HL-60/S4 treated with retinoic acid at 250 ng/mL for 4 days and 3 days (cell line): ENCODE measurements at regions not wholly inside any gene's neighbourhood (a gene's known extent, or its start where the extent isn't known, plus 50 kb on each side); places are given as distances from the start of the nearest gene placed in this dataset.

Source experiments
- in situ Hi-C: fragments of 300-500 bp; cut with MboI; formaldehyde crosslinking; loops from 2 replicates; pipeline ENCODE4 v1.7.0; 2022; ENCODE audit warnings: low sequenced_read_pairs

- in situ Hi-C loops = no loop called here
Observed at GRCh38 chr5:67390935-67391334, 194.3 kb upstream of the CD180 start.

DNA sequence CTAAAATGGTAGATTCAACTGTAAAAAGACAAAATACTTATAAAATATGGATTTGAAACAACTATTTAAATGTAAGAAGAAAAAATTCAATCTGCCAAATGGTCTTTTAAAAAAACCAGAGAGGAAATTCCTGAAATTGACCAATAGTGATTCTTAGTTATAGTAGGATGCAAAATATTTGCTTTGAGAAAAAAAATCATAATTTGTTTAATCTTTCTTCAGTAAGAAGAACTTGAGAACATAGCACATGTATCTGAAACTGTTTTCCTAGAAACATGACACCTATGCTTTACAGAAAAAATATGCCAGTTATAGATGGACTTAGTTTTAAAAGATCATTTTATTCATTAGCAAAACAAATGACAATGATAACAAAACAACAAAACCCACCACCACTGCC is 186.9 kb upstream of the CD180 start:
- in situ Hi-C loops = no loop called here

- in situ Hi-C loops = no loop called here
Observed at GRCh38 chr5:67381236-67381880, 184.8 kb upstream of the CD180 start.

DNA sequence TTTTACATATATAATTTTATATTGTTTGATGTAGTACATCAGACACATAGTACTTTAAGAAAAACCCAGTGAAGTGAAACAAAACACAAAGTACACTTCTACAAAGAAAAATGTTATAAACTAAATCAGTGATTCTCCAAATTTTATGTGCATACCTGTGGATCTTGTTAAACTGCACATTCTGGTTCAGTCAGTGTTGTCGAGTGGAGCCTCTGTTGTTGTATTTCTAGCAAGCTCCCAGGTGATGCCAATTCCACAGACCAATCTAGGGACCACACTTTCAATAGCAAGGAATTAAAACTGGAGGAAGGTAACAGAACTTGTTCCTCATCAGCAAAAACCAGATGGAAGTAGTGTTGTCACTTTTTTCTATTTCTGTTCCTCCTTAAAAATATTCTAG is 183.8 kb upstream of the CD180 start:
- in situ Hi-C loops = no loop called here

- in situ Hi-C loops = no loop called here
Observed at GRCh38 chr5:67379753-67380152, 183.2 kb upstream of the CD180 start.

GRCh38 chr5:67378256-67378655 is 181.7 kb upstream of the CD180 start:
- in situ Hi-C loops = no loop called here

GRCh38 chr5:67377631-67378030 is 181.0 kb upstream of the CD180 start:
- in situ Hi-C loops = no loop called here

DNA sequence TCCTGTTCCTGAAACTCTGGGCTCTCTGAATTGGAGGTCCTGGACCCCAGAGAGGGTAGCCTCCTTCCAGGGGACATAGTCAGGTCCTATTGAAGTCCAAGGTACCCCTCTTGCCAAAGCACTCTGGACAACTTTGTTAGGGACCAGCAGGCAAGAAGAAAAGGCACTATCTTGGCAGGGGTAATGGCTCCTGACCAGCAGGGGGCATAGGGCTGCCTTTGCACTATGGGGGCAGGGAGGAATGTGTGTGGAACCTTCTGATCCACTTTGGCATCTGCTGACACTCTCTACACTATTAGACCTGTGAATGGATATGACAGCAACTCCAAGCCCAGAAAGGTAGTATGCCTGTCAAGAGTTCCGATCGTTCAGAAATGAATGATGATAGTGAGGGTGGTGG is 179.0 kb upstream of the CD180 start:
- in situ Hi-C loops = no loop called here

GRCh38 chr5:67374378-67374777 is 177.8 kb upstream of the CD180 start:
- in situ Hi-C loops = no loop called here

GRCh38 chr5:67373518-67373917 is 176.9 kb upstream of the CD180 start:
- in situ Hi-C loops = no loop called here

DNA sequence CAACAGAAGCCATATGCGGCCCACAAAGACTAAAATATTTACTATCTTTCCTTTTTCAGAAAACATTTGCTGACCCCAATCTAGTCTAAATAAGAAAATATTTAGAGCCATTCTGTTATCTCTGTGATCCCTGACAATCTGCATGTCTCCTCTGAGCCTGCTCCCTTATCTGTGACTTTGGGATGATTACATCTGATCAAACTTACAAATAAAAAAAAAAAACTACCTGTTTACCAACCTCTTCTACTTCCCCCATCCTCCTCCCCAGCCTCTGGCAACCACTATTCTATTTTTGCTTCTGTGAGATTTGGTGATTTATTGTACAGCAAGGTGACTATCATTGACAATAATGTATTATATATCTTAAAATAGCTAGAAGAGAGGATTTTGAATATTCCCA is 176.3 kb upstream of the CD180 start:
- in situ Hi-C loops = no loop called here

DNA sequence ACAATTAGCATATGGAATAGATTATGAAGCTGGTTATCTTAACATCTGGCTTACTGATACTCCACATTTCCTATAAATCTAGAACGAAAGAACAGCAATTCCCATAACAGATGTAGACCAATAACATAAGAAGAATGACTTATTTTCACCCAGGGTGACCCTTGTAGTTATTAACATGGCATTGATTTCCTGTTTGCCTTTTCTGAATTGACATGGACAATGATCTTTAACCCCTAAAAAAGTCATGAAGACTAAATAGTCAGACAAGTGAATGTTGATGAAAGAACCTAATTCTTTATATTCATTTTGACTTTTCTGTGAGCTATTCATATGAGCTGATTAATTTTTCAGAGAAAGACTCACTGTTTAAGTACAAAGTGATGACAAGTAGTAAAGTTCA is 175.3 kb upstream of the CD180 start:
- in situ Hi-C loops = no loop called here

GRCh38 chr5:67366691-67367395 is 170.2 kb upstream of the CD180 start:
- in situ Hi-C loops = no loop called here

GRCh38 chr5:67366276-67366675 is 169.7 kb upstream of the CD180 start:
- in situ Hi-C loops = no loop called here

GRCh38 chr5:67364381-67364970 is 167.9 kb upstream of the CD180 start:
- in situ Hi-C loops = no loop called here

DNA sequence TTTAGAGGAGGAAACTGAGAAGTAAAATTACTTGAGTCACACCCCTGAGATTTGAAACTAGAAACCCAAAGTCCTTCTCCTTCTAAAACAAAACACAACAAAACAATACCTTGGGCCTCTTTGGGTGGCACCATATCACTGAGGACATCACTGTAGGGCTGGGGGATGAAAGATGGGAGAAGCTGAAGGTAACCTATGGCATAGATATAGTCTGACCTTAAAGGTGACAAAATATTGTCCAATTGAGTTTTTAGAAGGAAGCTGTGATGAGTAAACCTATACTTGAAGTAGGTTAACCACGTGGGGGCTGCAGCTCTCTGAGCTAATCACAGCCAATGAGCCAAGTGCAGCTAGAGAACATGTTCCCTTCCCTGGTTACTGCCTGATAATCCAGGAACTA is 167.4 kb upstream of the CD180 start:
- in situ Hi-C loops = no loop called here

DNA sequence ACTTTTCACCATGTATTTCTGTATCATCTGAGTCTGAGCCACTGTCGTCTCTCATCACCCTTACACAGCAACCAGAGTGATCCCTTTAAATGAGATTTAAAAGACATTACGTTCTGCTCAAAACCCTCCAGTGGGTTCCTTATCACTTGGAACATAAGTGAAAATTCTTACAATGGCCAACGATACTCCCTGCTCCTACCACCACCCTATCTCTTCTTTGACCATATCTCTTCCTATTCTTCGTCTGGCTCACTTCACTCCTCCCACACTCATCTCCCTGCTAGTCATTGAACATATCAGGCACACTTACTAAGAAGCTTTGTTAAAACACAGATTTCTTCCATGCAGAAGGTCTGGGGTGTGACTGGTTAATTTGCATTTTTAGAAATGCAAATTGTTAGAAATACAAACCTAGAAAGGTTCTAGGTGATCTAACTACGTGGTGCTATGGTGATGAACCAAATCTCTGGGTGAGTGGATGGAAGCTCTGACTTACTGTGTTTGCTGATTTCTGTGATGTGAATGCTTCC is 166.6 kb upstream of the CD180 start:
- in situ Hi-C loops = no loop called here

DNA sequence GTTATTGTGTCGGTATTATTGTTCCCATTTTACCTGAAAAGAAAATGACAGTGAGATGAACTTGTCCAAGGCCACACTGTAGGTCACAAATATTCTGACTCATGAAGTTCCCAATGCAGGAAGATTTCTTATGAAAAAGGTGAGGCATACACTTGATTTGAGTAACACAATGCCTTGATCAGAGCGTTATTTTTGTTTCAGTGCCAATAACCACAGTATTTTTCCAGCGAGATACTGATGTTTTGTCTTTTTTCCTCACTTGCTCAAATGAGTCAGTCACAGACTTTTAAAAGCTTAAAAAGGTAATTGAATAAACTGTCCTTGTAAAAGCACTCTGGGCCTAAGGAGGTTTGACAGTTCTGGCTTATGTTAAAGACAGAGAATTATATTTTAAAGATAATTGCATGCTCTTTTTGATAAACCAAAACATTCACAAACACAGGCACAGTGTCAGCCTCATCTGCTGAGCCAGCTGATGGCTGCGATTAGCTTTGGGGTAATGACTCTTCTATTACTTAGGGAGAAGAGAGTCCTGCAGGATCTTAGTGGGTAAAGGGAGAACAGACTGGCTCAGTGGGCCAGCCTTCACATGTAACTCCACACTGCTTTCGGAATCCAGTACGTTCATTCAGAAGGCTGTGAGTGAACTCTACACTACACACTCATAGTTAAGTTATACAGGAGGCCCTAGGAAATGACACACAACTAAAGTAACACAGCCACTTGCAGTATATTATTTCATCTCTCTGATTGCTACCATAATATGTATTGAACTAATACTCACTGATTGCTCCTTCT is 165.5 kb upstream of the CD180 start:
- in situ Hi-C loops = no loop called here

DNA sequence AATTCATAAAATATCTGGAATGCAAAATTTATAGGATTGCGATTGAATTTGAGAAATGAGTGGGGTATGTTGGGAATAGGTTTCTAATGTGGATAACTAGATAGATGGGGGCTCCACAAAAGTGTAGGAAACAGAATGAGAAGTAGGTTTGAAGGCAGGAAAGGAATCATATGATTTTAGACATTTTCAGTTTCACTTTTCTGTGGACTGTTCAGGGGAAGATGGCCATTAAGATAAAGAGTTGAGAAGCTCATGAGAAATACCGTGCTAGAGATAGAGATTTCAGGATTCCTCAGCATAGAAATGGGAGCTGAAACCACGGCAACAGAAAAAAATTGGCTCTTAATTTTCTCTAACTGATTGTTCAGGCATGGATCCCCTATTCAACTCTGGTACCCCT is 163.4 kb upstream of the CD180 start:
- in situ Hi-C loops = no loop called here

DNA sequence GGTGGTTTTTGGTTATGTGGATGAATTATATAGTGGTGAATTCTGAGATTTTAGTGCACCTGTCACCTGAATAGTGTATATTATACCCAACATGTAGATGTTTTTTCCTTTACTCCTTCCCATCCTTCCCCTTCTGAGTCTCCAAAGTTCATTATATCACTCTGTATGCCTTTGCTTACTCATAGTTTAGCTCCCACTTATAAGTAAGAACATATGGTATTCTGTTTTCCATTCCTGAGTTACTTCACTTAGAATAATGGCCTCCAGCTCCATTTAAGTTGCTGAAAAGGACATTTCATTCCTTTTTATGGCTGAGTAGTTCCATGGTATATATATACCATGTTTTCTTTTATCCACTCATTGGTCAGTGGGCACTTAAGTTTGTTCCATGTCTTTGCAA is 161.6 kb upstream of the CD180 start:
- in situ Hi-C loops = no loop called here

DNA sequence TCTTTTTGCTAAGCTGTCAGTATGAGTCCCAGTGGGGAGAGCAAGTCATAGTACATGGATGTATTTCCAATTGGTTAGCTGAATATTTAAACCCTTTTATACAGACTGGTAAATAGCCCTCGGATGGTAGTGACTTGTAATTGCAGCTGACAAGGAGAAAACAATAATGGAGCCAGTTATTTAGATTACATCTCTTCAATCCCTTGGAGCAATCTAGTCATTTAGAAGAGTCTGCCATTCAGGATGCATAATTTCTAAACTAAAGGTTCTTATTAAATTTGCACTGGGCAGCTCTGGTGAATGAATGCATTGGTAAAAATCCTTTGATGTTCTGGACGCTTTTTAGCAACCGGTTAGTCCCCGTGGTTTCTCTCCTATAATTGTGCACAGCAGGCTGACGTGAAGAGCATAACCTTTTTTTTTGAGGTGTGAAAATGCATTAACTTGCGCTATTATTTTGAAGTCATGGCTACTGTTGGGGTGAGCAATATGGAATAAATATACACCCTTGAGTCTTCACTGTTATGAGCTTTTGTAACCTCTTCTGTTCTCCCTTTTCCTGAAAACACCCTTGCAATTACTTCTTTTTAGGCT is 158.6 kb upstream of the CD180 start:
- in situ Hi-C loops = no loop called here
